Subcutaneous abdominal adipose tissue (tissue), 5 donors: ENCODE measurements at regions not wholly inside any gene's neighbourhood (a gene's known extent, or its start where the extent isn't known, plus 50 kb on each side); places are given as distances from the start of the nearest gene placed in this dataset.

ENCODE experiments used
- H3K27ac ChIP-seq: one replicate; pipeline ENCODE4 v1.7.0; 2013; ENCODE audit warnings: low read depth, mild to moderate bottlenecking, inconsistent platforms, low read length, moderate library complexity
- H3K27me3 ChIP-seq, 5 donors: one replicate each; pipeline ENCODE4 v1.7.0; 2013; ENCODE audit warnings: low read length in 5 of 5, inconsistent platforms in 1 of 5; ENCODE audit not compliant: control insufficient read depth in 5 of 5, insufficient read depth in 4 of 5
- H3K36me3 ChIP-seq, 5 donors: one replicate each; pipeline ENCODE4 v1.7.0; 2013; ENCODE audit warnings: low read length in 5 of 5; ENCODE audit not compliant: control insufficient read depth in 5 of 5, insufficient read depth in 5 of 5
- H3K4me1 ChIP-seq, 5 donors: one replicate each; pipeline ENCODE4 v1.7.0; 2013; ENCODE audit warnings: low read length in 5 of 5, mild to moderate bottlenecking in 3 of 5, moderate library complexity in 1 of 5; ENCODE audit not compliant: control insufficient read depth in 5 of 5, insufficient read depth in 5 of 5
- H3K4me3 ChIP-seq, 5 donors: one replicate each; pipeline ENCODE4 v1.7.0; 2013; ENCODE audit warnings: low read length in 5 of 5, low read depth in 1 of 5
- H3K9ac ChIP-seq, 5 donors: one replicate each; pipeline ENCODE4 v1.7.0; 2013; ENCODE audit warnings: low read length in 5 of 5, mild to moderate bottlenecking in 4 of 5, moderate library complexity in 3 of 5
- H3K9me3 ChIP-seq, 5 donors: one replicate each; pipeline ENCODE4 v1.7.0; 2013; ENCODE audit warnings: low read length in 5 of 5; ENCODE audit not compliant: control insufficient read depth in 5 of 5
- donor health status: healthy.
- donor health status: healthy.
- donor health status: healthy.
- donor health status: healthy.
- donor health status: healthy.

DNA sequence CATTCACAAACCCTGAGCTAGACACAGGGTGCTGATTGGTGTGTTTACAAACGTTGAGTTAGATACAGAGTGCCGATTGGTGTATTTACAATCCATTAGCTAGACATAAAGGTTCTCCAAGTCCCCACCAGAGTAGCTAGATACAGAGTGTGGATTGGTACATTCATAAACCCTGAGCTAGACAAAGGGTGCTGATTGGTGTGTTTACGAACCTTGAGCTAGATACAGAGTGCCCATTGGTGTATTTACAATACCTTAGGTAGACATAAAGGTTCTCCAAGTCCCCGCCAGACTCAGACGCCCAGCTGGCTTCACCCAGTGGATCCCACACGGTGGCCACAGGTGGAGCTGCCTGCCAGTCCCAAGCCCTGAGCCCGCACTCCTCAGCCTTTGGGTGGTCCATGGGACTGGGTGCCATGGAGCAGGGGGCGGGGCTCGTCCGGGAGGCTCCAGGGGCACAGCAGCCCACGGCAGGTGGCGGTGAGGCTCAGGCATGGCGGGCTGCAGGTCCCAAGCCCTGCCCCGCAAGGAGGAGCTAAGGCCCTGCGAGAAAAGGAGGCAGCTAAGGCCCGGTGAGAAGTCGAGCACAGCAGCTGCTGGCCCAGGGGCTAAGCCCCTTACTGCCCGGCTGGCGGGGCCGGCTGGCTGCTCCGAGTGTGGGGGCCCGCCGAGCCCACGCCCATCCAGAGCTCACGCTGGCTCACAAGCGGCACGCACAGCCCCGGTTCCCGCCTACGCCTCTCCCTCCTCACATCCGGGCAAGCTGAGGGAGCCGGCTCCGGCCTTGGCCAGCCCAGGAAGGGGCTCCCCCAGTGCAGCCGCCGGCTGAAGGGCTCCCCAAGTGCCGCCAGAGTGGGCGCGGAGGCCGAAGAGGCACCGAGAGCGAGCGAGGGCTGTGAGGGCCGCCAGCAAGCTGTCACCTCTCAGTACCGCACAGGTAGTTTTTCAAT is 1039.2 kb upstream of the CDH9 start:
- H3K27ac ChIP-seq = no peak overlapping the region

DNA sequence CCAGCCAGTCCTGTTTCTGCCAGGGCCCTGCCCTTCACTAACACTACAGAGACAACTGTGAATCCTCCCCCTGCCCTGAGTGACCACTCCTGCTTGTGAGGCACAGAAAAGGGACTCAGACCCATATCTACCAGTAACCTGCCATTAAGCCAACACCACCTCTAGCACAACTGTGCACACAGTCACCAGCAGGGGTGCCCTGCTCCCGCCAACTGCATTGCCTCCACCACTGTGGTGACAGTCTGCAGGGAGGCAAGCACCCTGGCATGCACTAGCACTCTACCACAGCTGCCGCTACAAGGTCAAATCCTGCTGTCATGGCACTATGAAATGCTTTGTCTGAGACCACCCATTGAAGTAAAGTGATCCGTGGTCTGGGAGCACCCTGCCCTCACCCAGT is 1028.5 kb upstream of the CDH9 start:
- H3K36me3 ChIP-seq = no peaks in the 10 kb centered on the region
- H3K27me3 ChIP-seq = no peaks in the 10 kb centered on the region
- H3K4me3 ChIP-seq = no peak overlapping the region
- H3K9me3 ChIP-seq = peaks cover 0 to 12% (median 0%) of the 10 kb centered on the region in 5 donors
- no peaks in the 10 kb centered on the region for H3K4me1 ChIP-seq
- H3K27ac ChIP-seq = no peak overlapping the region
- no peak overlapping the region for H3K9ac ChIP-seq

More for the DNA sequence above, 1039.2 kb upstream of the CDH9 start:
- no peak overlapping the region for H3K9ac ChIP-seq
- H3K4me3 ChIP-seq = no peak overlapping the region
- H3K9me3 ChIP-seq = peaks cover 0 to 3% (median 0%) of the 10 kb centered on the region in 5 donors
- no peaks in the 10 kb centered on the region for H3K4me1 ChIP-seq
- H3K27me3 ChIP-seq = no peaks in the 10 kb centered on the region
- H3K36me3 ChIP-seq = no peaks in the 10 kb centered on the region

DNA sequence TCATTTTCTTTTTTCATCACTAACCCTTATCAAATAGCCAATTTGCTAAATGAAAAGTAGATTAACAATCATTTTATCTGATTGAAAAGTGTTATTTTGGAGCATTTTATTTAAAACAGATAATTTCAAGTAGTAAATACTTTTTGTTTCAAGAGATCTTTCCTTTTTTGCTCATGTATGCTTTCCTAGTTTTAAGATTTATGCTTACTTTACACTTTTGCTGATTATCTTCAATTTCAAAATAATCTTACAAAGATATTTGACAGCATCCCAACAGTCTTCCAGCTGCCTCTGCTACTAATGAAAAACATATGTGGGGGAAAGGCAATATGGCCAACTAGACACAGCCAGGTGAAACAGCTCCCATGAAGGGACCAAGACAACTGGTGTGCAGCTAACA is 1027.3 kb upstream of the CDH9 start:
- Histone ChIP-seq H3K4me1 (no peaks in the 10 kb centered on the region), H3K9me3 (peaks cover 0 to 12% (median 0%) of the 10 kb centered on the region in 5 donors), H3K4me3 (no peak overlapping the region), H3K9ac (no peak overlapping the region), H3K36me3 (no peaks in the 10 kb centered on the region), H3K27me3 (no peaks in the 10 kb centered on the region), H3K27ac (no peak overlapping the region)

DNA sequence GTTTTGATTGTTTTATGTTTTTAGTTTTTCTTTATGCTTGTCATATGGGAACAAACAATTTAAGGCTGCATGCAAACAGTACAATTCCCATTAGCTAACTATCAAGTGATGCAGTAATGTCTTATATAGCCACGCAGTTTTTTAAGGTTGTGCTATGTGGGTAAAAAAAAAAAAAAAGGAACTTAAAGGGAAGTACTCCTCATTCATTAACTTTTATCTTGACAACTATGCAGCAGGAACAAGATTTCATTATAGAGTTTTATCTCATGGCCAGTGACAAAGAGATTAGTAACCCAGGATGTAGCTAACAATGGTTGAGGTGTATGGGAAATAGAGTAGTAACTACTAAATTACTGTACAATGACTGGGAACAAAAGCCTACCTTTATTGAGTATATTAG is 1008.2 kb upstream of the CDH9 start:
- Histone ChIP-seq H3K9me3 (no peaks in the 10 kb centered on the region), H3K4me3 (no peak overlapping the region), H3K4me1 (no peaks in the 10 kb centered on the region), H3K27me3 (no peaks in the 10 kb centered on the region), H3K36me3 (no peaks in the 10 kb centered on the region), H3K9ac (no peak overlapping the region), H3K27ac (no peak overlapping the region)

DNA sequence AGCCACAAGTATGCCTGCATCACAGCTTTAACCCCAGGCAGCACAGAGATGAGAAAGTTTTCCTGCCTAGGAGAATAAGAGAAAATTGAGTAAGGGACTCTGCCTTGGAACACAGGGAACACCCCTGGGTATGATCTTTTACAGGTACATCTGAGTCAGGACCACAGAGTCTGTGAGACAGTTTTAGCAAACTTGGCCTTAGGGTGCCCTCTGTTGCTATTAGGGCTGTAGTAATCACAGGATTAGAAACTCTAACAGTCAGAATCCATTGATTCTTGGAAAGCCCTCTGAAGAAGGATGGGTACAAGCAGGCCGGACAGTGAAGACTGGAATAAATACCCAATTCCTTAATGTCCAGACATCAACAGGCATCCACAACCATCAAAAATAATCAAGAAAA is 989.5 kb upstream of the CDH9 start:
- no peak overlapping the region for H3K4me3 ChIP-seq
- no peaks in the 10 kb centered on the region for H3K27me3 ChIP-seq
- no peaks in the 10 kb centered on the region for H3K36me3 ChIP-seq
- no peaks in the 10 kb centered on the region for H3K4me1 ChIP-seq
- H3K27ac ChIP-seq = no peak overlapping the region
- peaks cover 0 to 16% (median 10%) of the 10 kb centered on the region in 5 donors for H3K9me3 ChIP-seq
- no peak overlapping the region for H3K9ac ChIP-seq

DNA sequence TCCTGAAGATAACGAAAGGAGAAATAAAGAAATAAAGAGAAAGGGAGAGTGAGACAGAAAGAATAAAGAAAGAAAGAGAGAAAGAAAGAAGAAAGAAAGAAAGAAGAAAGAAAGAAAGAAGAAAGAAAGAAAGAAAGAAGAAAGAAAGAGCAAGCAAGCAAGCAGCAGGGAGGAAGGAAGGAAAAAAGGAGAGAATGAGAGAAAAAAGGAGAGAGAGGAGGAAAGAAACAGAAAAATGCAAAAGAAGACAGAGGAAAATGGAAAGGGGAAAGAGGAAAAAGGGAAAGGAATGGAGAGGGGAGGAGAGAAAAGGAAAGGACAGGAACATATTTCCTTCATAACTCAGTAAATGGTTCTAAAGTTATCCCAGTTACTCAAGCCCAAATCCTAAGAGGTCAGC is 978.8 kb upstream of the CDH9 start:
- Histone ChIP-seq H3K9ac (no peak overlapping the region), H3K36me3 (no peaks in the 10 kb centered on the region), H3K9me3 (peaks cover 3 to 25% (median 15%) of the 10 kb centered on the region in 5 donors), H3K4me1 (no peaks in the 10 kb centered on the region), H3K4me3 (no peak overlapping the region), H3K27me3 (peaks cover 0 to 5% (median 0%) of the 10 kb centered on the region in 5 donors), H3K27ac (no peak overlapping the region)

DNA sequence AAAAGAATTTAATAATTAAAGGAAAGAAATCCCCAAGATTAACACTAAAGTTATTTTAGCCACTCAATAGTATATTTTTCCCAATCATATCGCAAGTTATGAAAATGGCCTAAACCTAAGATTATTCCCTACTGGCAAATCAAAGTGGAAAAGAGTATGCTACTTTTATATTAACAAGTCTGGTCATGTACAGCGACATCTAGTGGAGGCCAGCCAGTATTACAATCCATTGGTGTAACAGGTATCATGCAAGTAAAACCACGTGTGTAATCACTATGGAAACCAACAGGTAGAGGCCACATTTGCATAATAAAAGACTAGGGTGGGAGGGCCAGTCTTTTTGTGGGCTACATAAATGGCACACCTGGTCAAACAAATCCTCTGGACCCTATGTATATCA is 976.4 kb upstream of the CDH9 start:
- H3K9me3 ChIP-seq = peaks cover 3 to 37% (median 20%) of the 10 kb centered on the region in 5 donors
- no peak overlapping the region for H3K4me3 ChIP-seq
- no peaks in the 10 kb centered on the region for H3K36me3 ChIP-seq
- H3K9ac ChIP-seq = no peak overlapping the region
- H3K27me3 ChIP-seq = peaks cover 0 to 5% (median 0%) of the 10 kb centered on the region in 5 donors
- no peaks in the 10 kb centered on the region for H3K4me1 ChIP-seq
- H3K27ac ChIP-seq = no peak overlapping the region

DNA sequence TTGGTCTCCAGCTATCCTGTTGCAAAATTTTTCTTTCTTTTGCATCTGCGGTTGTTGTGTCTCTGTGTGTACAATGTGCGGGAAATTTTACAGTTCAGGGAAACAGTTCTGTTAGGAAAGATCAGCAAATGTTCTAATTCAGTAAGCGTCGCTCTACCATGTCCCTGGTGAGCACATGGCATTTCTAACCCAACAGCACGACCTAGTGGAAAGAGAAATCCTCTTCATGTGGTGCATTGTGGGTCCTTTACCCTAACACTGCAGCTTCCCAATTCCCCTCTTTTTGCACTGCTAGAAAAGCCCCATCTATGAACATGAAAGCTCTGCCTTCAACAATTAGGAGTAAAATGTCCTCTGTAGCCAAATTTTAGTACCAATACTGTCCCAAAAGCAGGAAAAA is 974.2 kb upstream of the CDH9 start:
- peaks cover 0 to 5% (median 0%) of the 10 kb centered on the region in 5 donors for H3K27me3 ChIP-seq
- no peak overlapping the region for H3K27ac ChIP-seq
- H3K36me3 ChIP-seq = no peaks in the 10 kb centered on the region
- peaks cover 3 to 40% (median 20%) of the 10 kb centered on the region in 5 donors for H3K9me3 ChIP-seq
- H3K4me3 ChIP-seq = peak overlapping the region in 2 of 5 donors; percentile 17 to 19
- H3K9ac ChIP-seq = no peak overlapping the region
- no peaks in the 10 kb centered on the region for H3K4me1 ChIP-seq

DNA sequence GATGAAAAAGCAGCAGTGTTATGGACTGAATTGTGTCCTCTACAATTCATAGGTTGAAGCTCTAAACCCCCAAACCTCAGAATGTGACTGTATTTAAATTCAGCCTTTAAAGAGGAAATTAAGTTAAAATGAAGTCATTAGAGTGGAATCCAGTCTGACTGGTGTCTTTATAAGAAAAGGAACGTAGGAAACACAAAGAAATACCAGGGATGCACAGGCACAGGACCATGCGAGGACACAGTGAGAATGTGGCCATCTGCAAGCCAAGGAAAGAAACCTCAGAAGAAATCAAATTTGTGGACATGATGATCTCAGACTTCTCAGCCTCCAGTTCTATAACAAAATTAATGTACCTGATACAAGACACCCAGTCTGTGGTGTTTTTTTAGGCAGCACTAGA is 971.2 kb upstream of the CDH9 start:
- no peak overlapping the region for H3K9ac ChIP-seq
- no peak overlapping the region for H3K4me3 ChIP-seq
- H3K36me3 ChIP-seq = no peaks in the 10 kb centered on the region
- H3K27ac ChIP-seq = no peak overlapping the region
- H3K4me1 ChIP-seq = no peaks in the 10 kb centered on the region
- H3K27me3 ChIP-seq = no peaks in the 10 kb centered on the region
- peaks cover 3 to 40% (median 20%) of the 10 kb centered on the region in 5 donors for H3K9me3 ChIP-seq

DNA sequence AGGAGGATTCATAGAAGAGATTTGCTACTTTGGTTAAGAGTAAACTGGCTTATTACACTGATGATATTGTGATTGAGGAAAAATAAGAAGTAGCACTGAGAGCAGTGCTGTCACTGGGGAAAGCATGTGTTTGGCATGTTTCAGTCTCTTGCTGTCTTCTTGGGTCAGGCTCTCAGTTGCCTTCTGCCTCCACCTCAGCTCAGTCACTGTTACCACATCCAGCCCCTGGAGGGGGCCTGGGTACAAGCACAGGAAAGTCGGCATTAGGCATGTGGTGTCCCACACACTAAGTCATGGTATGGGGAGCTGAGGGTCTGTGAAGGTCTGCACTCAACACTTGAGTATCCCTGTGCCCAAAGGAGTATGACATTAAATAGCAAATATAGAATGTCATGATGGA is 958.3 kb upstream of the CDH9 start:
- Histone ChIP-seq H3K4me3 (no peak overlapping the region), H3K27me3 (no peaks in the 10 kb centered on the region), H3K4me1 (no peaks in the 10 kb centered on the region), H3K9me3 (peaks cover 0 to 5% (median 0%) of the 10 kb centered on the region in 5 donors), H3K9ac (no peak overlapping the region), H3K27ac (no peak overlapping the region), H3K36me3 (no peaks in the 10 kb centered on the region)
